K562 (cell line): ENCODE measurements at regions not wholly inside any gene's neighbourhood (a gene's known extent, or its start where the extent isn't known, plus 50 kb on each side); places are given as distances from the start of the nearest gene placed in this dataset.
A peak's percentile ranks its signal among the peaks of the same experiment; 100 is the strongest.

Experiments
- CREBBP ChIP-seq: IDR thresholded peaks from one replicate; pipeline ENCODE4 v1.6.1; 2012; ENCODE audit warnings: low read depth, mild to moderate bottlenecking, control low read depth, inconsistent platforms, low read length
- CTBP1 ChIP-seq: fragments of 450-650 bp; IDR thresholded peaks from 2 replicates; pipeline ENCODE4 v1.6.1; 2016; ENCODE audit warnings: borderline replicate concordance
- ETV1 ChIP-seq: fragments of 450-650 bp; conservative IDR thresholded peaks from 2 replicates; pipeline ENCODE4 v1.6.1; 2016; ENCODE audit warnings: missing genetic modification characterization, control low read depth, low read depth, missing compliant biosample characterization
- EZH2 ChIP-seq: IDR thresholded peaks from 2 replicates; pipeline ENCODE4 v1.6.1; 2012; ENCODE audit warnings: low read depth, mild to moderate bottlenecking, inconsistent platforms, low read length, borderline replicate concordance
- FIP1L1 ChIP-seq: fragments of 200-400 bp; formaldehyde crosslinking; IDR thresholded peaks from 2 replicates; pipeline ENCODE4 v1.6.1; 2018; ENCODE audit warnings: mild to moderate bottlenecking, low read depth, low read length; ENCODE audit not compliant: poor library complexity, severe bottlenecking
- MTA2 ChIP-seq: fragments of 450-650 bp; IDR thresholded peaks from 2 replicates; pipeline ENCODE4 v1.6.1; 2016; ENCODE audit warnings: low read depth
- NFATC3 ChIP-seq: fragments of 450-650 bp; IDR thresholded peaks from 2 replicates; pipeline ENCODE4 v1.6.1; 2017; ENCODE audit warnings: mild to moderate bottlenecking
- NFIC ChIP-seq: fragments of 450-650 bp; IDR thresholded peaks from 2 replicates; pipeline ENCODE4 v1.6.1; 2017; ENCODE audit warnings: mild to moderate bottlenecking, inconsistent platforms
- NR3C1 ChIP-seq: sonication (generic); formaldehyde crosslinking; IDR thresholded peaks from 2 replicates; pipeline ENCODE4 v1.8.1; 2022; ENCODE audit warnings: missing genetic modification reagents
- POU5F1 ChIP-seq: fragments of 150-350 bp; IDR thresholded peaks from 2 replicates; pipeline ENCODE4 v1.6.1; 2014; ENCODE audit warnings: borderline replicate concordance, low read length, low read depth, mild to moderate bottlenecking; ENCODE audit not compliant: partially characterized antibody
- PTBP1 ChIP-seq: fragments of 200-400 bp; formaldehyde crosslinking; IDR thresholded peaks from 2 replicates; pipeline ENCODE4 v1.6.1; 2017; ENCODE audit warnings: low read depth, low read length
- RAD21 ChIP-seq, 2 experiments: fragments of 250-450 bp in 1 of 2; fragments of 450-650 bp in 1 of 2; sonication (Bioruptor Pico) in 1 of 2; formaldehyde crosslinking in 1 of 2; IDR thresholded peaks in 1 of 2; conservative IDR thresholded peaks in 1 of 2; 2 replicates each; pipeline versions ENCODE4 v1.4.0 to v1.8.0; 2020 to 2022; ENCODE audit warnings: mild to moderate bottlenecking in 2 of 2, moderate library complexity in 1 of 2
- SLC30A9 ChIP-seq: fragments of 250-450 bp; sonication (Bioruptor Pico); IDR thresholded peaks from 2 replicates; pipeline ENCODE4 v1.8.0; 2022; ENCODE audit warnings: mild to moderate bottlenecking, moderate library complexity
- THRB ChIP-seq: fragments of 450-650 bp; formaldehyde crosslinking; conservative IDR thresholded peaks from 2 replicates; pipeline ENCODE4 v1.4.0; 2022; ENCODE audit warnings: mild to moderate bottlenecking, missing genetic modification characterization
- VEZF1 ChIP-seq: fragments of 200-800 bp; sonication (Bioruptor generic); IDR thresholded peaks from 2 replicates; pipeline ENCODE4 v1.6.1; 2017; ENCODE audit warnings: missing genetic modification characterization, missing compliant biosample characterization
- XRCC3 ChIP-seq: fragments of 450-650 bp; IDR thresholded peaks from 2 replicates; pipeline ENCODE4 v1.6.1; 2017; ENCODE audit warnings: mild to moderate bottlenecking, moderate library complexity
- ZNF75A ChIP-seq: fragments of 450-650 bp; formaldehyde crosslinking; IDR thresholded peaks from 2 replicates; pipeline ENCODE4 v1.4.0; 2020; ENCODE audit warnings: mild to moderate bottlenecking
- TF ChIP-seq, protein P1 (sequence below): fragments of 250-450 bp; sonication (Bioruptor Pico); IDR thresholded peaks from 2 replicates; pipeline ENCODE4 v1.9.0; 2021; ENCODE audit warnings: mild to moderate bottlenecking, inconsistent platforms
- TF ChIP-seq, protein P2 (sequence below): fragments of 450-650 bp; IDR thresholded peaks from 2 replicates; pipeline ENCODE4 v1.6.1; 2016; ENCODE audit warnings: borderline replicate concordance

GRCh38 chr1:201703621-201704438, 125.1 kb upstream of the IPO9 start (continued):
- 0 out of 2 replicates have a peak, but pooled peaks have one; percentile 29 for TF ChIP-seq ETV1 (tag)
- TF ChIP-seq, protein P1, sequence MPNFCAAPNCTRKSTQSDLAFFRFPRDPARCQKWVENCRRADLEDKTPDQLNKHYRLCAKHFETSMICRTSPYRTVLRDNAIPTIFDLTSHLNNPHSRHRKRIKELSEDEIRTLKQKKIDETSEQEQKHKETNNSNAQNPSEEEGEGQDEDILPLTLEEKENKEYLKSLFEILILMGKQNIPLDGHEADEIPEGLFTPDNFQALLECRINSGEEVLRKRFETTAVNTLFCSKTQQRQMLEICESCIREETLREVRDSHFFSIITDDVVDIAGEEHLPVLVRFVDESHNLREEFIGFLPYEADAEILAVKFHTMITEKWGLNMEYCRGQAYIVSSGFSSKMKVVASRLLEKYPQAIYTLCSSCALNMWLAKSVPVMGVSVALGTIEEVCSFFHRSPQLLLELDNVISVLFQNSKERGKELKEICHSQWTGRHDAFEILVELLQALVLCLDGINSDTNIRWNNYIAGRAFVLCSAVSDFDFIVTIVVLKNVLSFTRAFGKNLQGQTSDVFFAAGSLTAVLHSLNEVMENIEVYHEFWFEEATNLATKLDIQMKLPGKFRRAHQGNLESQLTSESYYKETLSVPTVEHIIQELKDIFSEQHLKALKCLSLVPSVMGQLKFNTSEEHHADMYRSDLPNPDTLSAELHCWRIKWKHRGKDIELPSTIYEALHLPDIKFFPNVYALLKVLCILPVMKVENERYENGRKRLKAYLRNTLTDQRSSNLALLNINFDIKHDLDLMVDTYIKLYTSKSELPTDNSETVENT (CRISPR knock-in tag): 0 out of 2 replicates have a peak, but pooled peaks have one; percentile 63
- no peak for TF ChIP-seq SLC30A9 (CRISPR knock-in tag)
- TF ChIP-seq XRCC3: no peak
- peak; percentile 53; the same call in 1 of the 2 replicates for TF ChIP-seq CTBP1
- TF ChIP-seq THRB (CRISPR knock-in tag): no peak
- TF ChIP-seq NFATC3: no peak
- no peak for TF ChIP-seq FIP1L1
- no peak for TF ChIP-seq PTBP1
- no peak for TF ChIP-seq CREBBP
- no peak for TF ChIP-seq POU5F1
- peak; percentile 72 for TF ChIP-seq VEZF1 (CRISPR knock-in tag)
- no peak for TF ChIP-seq MTA2
- TF ChIP-seq ZNF75A: peak; percentile 44
- TF ChIP-seq NFIC: no peak
- 0 out of 2 replicates have a peak, but pooled peaks have one; percentile 70 for TF ChIP-seq NR3C1 (CRISPR knock-in tag)
- TF ChIP-seq RAD21 (CRISPR knock-in tag; conservative IDR thresholded peaks at IDR 0.05 in 1 of 2, IDR thresholded peaks at IDR 0.05 in 1 of 2): peak; percentile 100
- TF ChIP-seq, protein P2, sequence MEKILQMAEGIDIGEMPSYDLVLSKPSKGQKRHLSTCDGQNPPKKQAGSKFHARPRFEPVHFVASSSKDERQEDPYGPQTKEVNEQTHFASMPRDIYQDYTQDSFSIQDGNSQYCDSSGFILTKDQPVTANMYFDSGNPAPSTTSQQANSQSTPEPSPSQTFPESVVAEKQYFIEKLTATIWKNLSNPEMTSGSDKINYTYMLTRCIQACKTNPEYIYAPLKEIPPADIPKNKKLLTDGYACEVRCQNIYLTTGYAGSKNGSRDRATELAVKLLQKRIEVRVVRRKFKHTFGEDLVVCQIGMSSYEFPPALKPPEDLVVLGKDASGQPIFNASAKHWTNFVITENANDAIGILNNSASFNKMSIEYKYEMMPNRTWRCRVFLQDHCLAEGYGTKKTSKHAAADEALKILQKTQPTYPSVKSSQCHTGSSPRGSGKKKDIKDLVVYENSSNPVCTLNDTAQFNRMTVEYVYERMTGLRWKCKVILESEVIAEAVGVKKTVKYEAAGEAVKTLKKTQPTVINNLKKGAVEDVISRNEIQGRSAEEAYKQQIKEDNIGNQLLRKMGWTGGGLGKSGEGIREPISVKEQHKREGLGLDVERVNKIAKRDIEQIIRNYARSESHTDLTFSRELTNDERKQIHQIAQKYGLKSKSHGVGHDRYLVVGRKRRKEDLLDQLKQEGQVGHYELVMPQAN: no peak
- TF ChIP-seq EZH2: no peak
